Activated B cell treated with CpG ODN at 0.5 μM for 24 hours (primary cell): ENCODE measurements at regions not wholly inside any gene's neighbourhood (a gene's known extent, or its start where the extent isn't known, plus 50 kb on each side); places are given as distances from the start of the nearest gene placed in this dataset.

Experiments
- ATAC-seq: fragments of 200-7000 bp; cut with Tn5 transposase; one replicate; pipeline ENCODE4 v1.10.0; 2021; ENCODE audit warnings: low read depth, mild to moderate bottlenecking, moderate library complexity
- CTCF ChIA-PET: fragments of 350-600 bp; sonication (Branson Sonifier 250); formaldehyde crosslinking; loops from one replicate; lab custom pipeline; 2021; ENCODE audit warnings: antibody characterized with exemption; lab: Charles Lee
- POLR2A ChIA-PET: fragments of 350-600 bp; sonication (Branson Sonifier 250); formaldehyde crosslinking; loops from one replicate; lab custom pipeline; 2021; ENCODE audit warnings: antibody characterized with exemption; lab: Charles Lee
- DNase-seq: peaks from one replicate; pipeline ENCODE4 v3.0.0; 2022
- H3K27ac Mint-ChIP-seq: one replicate; pipeline ENCODE4 v1.8.0; 2020; ENCODE audit warnings: mixed read lengths
- H3K27me3 Mint-ChIP-seq: one replicate; pipeline ENCODE4 v1.8.0; 2021; ENCODE audit warnings: mixed read lengths
- H3K36me3 Mint-ChIP-seq: one replicate; pipeline ENCODE4 v1.8.0; 2021; ENCODE audit warnings: low read depth, mixed read lengths
- H3K4me1 Mint-ChIP-seq: one replicate; pipeline ENCODE4 v1.8.0; 2021; ENCODE audit warnings: mixed read lengths
- H3K4me3 Mint-ChIP-seq: one replicate; pipeline ENCODE4 v1.8.0; 2020; ENCODE audit warnings: mild to moderate bottlenecking, mixed read lengths
- H3K9me3 Mint-ChIP-seq: one replicate; pipeline ENCODE4 v1.8.0; 2020; ENCODE audit warnings: mixed read lengths
- CTCF ChIP-seq: fragments of 200-600 bp; IDR thresholded peaks from one replicate; pipeline ENCODE4 v1.8.0; 2022; ENCODE audit warnings: antibody characterized with exemption, mild to moderate bottlenecking
- intact Hi-C: fragments of 100-400 bp; cut with micrococcal nuclease; formaldehyde crosslinking; loops from one replicate; pipeline ENCODE4 v1.15.1; 2024

- Mint-ChIP-seq H3K9me3 (no peaks in the 10 kb centered on the region), H3K27me3 (peaks cover 14% of the 10 kb centered on the region), H3K4me1 (no peaks in the 10 kb centered on the region), H3K4me3 (no peak overlapping the region), H3K27ac (no peak overlapping the region), H3K36me3 (no peaks in the 10 kb centered on the region)
- POLR2A ChIA-PET = no interaction called here
- DNase-seq (no peak), ATAC-seq (no peak)
- intact Hi-C loops = no loop called here
- CTCF ChIA-PET = no interaction called here
- TF ChIP-seq CTCF = no peak
Measured at GRCh38 chr11:119880873-119881272, 151.9 kb upstream of the NECTIN1 start.

DNA sequence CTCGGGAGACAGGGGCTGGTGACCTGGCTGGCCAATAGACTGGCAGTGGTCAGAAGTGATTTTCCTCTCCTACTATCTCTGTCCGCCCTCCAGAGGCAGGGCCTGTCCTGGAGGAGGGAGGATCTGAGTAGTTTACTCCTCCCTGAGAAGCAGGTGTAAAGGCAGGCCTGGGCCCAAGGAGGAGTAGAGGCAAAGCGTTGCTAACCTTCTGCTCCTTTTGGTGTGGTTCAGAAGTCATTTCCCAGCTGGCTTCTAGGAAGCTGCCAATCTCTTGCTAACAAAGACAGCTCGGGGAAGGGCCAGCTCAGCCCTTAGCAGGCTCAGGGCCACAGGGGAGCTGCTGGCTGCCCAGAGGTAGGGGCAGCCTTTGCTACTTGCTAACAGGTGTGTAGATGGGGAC lies 151.1 kb upstream of the NECTIN1 start:
- Mint-ChIP-seq H3K27me3 (peaks cover 9% of the 10 kb centered on the region), H3K4me3 (no peak overlapping the region), H3K9me3 (no peaks in the 10 kb centered on the region), H3K4me1 (no peaks in the 10 kb centered on the region), H3K36me3 (no peaks in the 10 kb centered on the region), H3K27ac (no peak overlapping the region)
- POLR2A ChIA-PET = no interaction called here
- no peak for ATAC-seq
- no peak for TF ChIP-seq CTCF
- DNase-seq = no peak
- intact Hi-C loops = no loop called here
- CTCF ChIA-PET = no interaction called here

- Mint-ChIP-seq H3K36me3 (no peaks in the 10 kb centered on the region), H3K27ac (no peak overlapping the region), H3K9me3 (no peaks in the 10 kb centered on the region), H3K4me1 (no peaks in the 10 kb centered on the region), H3K4me3 (no peak overlapping the region), H3K27me3 (peaks cover 6% of the 10 kb centered on the region)
- ATAC-seq (no peak), DNase-seq (no peak)
- TF ChIP-seq CTCF = no peak
- intact Hi-C loops = no loop called here
- ChIA-PET CTCF (no interaction called here), POLR2A (no interaction called here)
Measured at GRCh38 chr11:119878990-119879389, 150.0 kb upstream of the NECTIN1 start.

- no peak for TF ChIP-seq CTCF
- CTCF ChIA-PET = no interaction called here
- Mint-ChIP-seq H3K27me3 (peaks cover 6% of the 10 kb centered on the region), H3K9me3 (no peaks in the 10 kb centered on the region), H3K36me3 (no peaks in the 10 kb centered on the region), H3K4me3 (no peak overlapping the region), H3K4me1 (no peaks in the 10 kb centered on the region), H3K27ac (no peak overlapping the region)
- POLR2A ChIA-PET = no interaction called here
- intact Hi-C loops = no loop called here
- ATAC-seq (no peak), DNase-seq (no peak)
Measured at GRCh38 chr11:119876841-119877240, 147.8 kb upstream of the NECTIN1 start.

DNA sequence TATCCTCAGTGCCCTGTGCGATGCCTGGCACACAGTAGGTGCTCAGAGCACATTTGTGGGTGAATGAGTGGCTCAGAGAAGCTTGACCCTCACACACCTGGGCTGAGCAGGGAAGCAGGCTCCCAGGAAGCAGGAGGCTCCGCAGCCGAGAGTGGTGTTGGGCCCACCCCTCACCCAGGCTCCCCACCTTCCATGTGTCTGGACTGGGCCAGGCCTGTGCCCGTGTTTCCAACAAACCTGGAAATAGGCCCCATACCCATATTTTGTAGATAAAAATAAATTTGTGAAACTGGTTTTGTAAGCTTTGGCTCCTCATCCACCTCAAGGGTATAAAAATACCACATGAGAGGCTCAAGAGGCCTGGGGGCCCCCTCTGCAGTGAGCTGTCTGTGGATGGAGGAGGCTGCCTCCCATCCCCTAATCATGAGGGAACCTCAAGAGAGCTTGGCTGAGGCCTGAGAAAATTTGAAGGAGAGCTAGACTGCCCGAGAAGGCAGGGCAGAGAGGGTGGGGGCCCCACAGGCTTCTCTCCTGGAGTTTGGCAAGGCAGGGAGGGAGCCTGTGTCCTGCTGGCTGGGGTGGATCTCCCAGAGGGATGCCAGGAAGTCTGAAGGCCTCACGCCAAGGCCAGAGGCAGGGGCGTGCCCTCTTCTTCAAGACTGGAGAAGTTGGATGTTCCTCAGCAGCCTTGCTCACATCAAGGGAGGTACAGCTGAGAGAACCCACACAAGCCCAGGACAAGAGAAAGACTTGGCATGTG lies 147.0 kb upstream of the NECTIN1 start:
- Mint-ChIP-seq H3K4me3 (no peak overlapping the region), H3K9me3 (no peaks in the 10 kb centered on the region), H3K4me1 (no peaks in the 10 kb centered on the region), H3K27me3 (peaks cover 6% of the 10 kb centered on the region), H3K36me3 (no peaks in the 10 kb centered on the region), H3K27ac (no peak overlapping the region)
- intact Hi-C loops = no loop called here
- DNase-seq = no peak
- POLR2A ChIA-PET = no interaction called here
- no peak for ATAC-seq
- CTCF ChIA-PET = no interaction called here
- no peak for TF ChIP-seq CTCF
